ENCODE measurements at regions not wholly inside any gene's neighbourhood (a gene's known extent, or its start where the extent isn't known, plus 50 kb on each side); places are given as distances from the start of the nearest gene placed in this dataset.

DNA sequence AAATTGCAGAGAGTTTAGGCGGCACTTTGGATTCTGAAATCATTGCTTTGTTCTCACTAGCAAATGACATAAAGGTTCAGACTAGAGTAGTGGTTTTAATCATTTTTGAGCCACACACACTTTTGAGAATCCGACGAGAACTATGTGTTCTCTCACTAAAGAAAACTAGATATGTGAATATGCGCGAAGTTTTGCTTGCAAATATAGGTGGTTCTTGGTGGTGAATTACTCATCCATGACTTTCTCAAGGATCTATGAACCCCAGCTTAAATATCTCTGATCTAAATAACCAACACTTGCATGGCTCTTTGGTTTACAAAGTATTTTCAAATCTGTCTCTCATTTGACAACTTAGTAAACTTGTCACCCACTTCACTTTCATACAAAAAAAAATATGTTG, 54.8 kb downstream of the NOG start:
- no peak for DNase-seq
- Histone ChIP-seq H3K27ac (no peak overlapping the region), H3K36me3 (no peaks in the 10 kb centered on the region), H3K9me3 (peaks cover 0 to 13% (median 4%) of the 10 kb centered on the region in 4 donors), H3K27me3 (peaks cover 0 to 8% (median 0%) of the 10 kb centered on the region in 3 donors), H3K4me3 (no peak overlapping the region), H3K4me1 (no peaks in the 10 kb centered on the region)
- intact Hi-C loops (cut with DNase I; ENCODE audit: low total_unique reads), result no loop called here
- TF ChIP-seq, protein P1, sequence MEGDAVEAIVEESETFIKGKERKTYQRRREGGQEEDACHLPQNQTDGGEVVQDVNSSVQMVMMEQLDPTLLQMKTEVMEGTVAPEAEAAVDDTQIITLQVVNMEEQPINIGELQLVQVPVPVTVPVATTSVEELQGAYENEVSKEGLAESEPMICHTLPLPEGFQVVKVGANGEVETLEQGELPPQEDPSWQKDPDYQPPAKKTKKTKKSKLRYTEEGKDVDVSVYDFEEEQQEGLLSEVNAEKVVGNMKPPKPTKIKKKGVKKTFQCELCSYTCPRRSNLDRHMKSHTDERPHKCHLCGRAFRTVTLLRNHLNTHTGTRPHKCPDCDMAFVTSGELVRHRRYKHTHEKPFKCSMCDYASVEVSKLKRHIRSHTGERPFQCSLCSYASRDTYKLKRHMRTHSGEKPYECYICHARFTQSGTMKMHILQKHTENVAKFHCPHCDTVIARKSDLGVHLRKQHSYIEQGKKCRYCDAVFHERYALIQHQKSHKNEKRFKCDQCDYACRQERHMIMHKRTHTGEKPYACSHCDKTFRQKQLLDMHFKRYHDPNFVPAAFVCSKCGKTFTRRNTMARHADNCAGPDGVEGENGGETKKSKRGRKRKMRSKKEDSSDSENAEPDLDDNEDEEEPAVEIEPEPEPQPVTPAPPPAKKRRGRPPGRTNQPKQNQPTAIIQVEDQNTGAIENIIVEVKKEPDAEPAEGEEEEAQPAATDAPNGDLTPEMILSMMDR (IDR thresholded peaks at IDR 0.05), result no peak
- no peak for TF ChIP-seq POLR2AphosphoS5 (IDR thresholded peaks at IDR 0.05)
- 77 to 89% (median 86%) methylated on average over 5 of the region's 5 CpGs for WGBS, 5 donors

DNA sequence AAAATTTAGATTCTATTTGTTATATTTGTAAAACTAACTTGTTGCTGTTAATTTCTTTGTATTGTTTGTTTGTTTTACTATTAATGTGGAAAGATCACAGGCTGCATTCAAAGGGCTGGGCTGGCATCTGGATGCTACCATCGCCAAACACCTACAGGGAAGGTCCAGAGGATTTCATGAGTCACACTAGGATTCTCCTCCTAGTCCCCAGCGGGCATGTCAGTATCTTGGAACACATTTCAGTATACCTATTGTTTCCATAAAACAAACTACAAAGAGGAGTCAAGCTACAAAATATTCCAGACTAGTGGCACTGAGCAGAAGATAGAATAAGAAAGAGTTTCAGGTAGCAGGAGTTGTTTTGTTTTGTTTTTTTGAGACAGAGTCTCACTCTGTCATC, 55.3 kb downstream of the NOG start:
- no peak for DNase-seq
- Histone ChIP-seq H3K9me3 (peaks cover 0 to 13% (median 4%) of the 10 kb centered on the region in 4 donors), H3K27me3 (peaks cover 0 to 8% (median 0%) of the 10 kb centered on the region in 3 donors), H3K27ac (no peak overlapping the region), H3K36me3 (no peaks in the 10 kb centered on the region), H3K4me3 (no peak overlapping the region), H3K4me1 (peaks cover 0 to 4% (median 0%) of the 10 kb centered on the region in 4 donors)
- no peak for TF ChIP-seq EP300 (IDR thresholded peaks at IDR 0.05)
- 61 to 79% (median 68%) methylated on average over 2 of the region's 2 CpGs for WGBS, 5 donors
- intact Hi-C loops (cut with DNase I; ENCODE audit: low total_unique reads), result no loop called here

GRCh38 chr17:56652628-56653027, 59.1 kb downstream of the NOG start:
- Histone ChIP-seq H3K27me3 (no peaks in the 10 kb centered on the region), H3K4me1 (peaks cover 0 to 7% (median 0%) of the 10 kb centered on the region in 4 donors), H3K27ac (no peak overlapping the region), H3K4me3 (no peak overlapping the region), H3K9me3 (peaks cover 0 to 20% (median 10%) of the 10 kb centered on the region in 4 donors), H3K36me3 (no peaks in the 10 kb centered on the region)
- intact Hi-C loops (cut with DNase I; ENCODE audit: low total_unique reads), result no loop called here
- DNase-seq, result no peak
- WGBS, 5 donors, result 25 to 40% (median 37%) methylated on average over 2 of the region's 2 CpGs
- no peak for TF ChIP-seq POLR2A (IDR thresholded peaks at IDR 0.05)
- no peak for TF ChIP-seq EP300 (IDR thresholded peaks at IDR 0.05)
- TF ChIP-seq POLR2AphosphoS5 (IDR thresholded peaks at IDR 0.05), result no peak
- TF ChIP-seq, protein P1 (IDR thresholded peaks at IDR 0.05), result no peak

DNA sequence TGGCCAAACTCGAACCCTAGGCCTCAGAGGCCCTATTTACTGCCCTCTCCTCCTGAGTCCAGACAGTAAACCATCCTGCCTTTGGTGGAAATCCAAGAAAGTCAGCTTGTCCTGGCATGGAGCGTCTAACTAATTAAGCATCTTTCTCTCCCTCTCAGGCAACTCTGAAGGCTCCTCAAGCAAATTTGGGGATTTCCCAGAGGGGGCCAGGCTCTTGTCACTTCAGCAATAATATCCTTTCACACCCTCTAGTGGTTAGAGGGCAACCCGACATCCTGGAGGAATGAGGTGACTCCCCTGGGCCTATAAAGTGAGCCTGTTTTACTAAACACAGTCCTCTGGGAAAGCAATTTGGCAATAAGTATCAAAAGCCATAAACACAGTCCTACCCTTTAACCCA, 60.4 kb downstream of the NOG start:
- peak in 1 of 2 donors; percentile 75 for DNase-seq
- TF ChIP-seq POLR2A (IDR thresholded peaks at IDR 0.05) (no peak), POLR2AphosphoS5 (IDR thresholded peaks at IDR 0.05) (no peak)
- TF ChIP-seq, protein P1 (IDR thresholded peaks at IDR 0.05), result peak in 2 of 7 experiments; percentile 7 to 17
- Histone ChIP-seq H3K27ac (no peak overlapping the region), H3K27me3 (no peaks in the 10 kb centered on the region), H3K4me3 (no peak overlapping the region), H3K4me1 (peaks cover 0 to 7% (median 0%) of the 10 kb centered on the region in 4 donors), H3K9me3 (peaks cover 0 to 20% (median 10%) of the 10 kb centered on the region in 4 donors), H3K36me3 (no peaks in the 10 kb centered on the region)
- WGBS, 5 donors, result 19 to 28% (median 27%) methylated on average over 3 of the region's 3 CpGs
- intact Hi-C loops (cut with DNase I; ENCODE audit: low total_unique reads), result no loop called here

DNA sequence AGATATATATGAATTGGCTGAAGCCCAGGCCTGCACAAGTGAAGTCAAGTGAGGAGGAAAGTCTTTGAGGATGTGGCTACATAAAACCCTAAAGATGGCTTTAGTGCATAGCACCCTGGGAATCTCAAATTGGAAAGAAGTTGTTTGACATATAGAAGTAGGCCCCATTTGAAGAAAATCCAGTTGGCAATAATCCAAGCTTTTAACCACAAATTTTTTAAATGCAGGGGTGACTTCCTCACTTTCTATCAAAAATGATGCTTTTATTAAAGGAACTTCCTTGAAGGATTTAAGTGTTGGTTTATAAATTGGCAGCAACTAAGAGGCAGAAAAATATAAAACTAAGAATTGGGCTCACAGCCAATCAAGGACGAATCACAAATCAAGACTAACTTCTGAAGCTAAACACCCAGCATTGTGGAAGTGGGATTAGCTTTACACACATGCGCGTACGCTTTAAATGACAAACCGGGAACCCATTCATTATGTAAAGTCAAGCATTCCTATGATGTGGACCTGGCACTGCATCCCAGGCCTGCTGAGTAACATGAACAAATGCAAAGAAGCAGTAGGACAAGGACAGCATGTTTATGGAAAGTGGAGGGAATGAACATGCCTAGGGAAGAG, 63.3 kb downstream of the NOG start:
- intact Hi-C loops (cut with DNase I; ENCODE audit: low total_unique reads), result no loop called here
- TF ChIP-seq EP300 (IDR thresholded peaks at IDR 0.05), result no peak
- no peak for TF ChIP-seq POLR2AphosphoS5 (IDR thresholded peaks at IDR 0.05)
- TF ChIP-seq POLR2A (IDR thresholded peaks at IDR 0.05), result no peak
- TF ChIP-seq, protein P1 (IDR thresholded peaks at IDR 0.05), result no peak
- peak in 1 of 2 donors; percentile 48 for DNase-seq
- H3K27me3 ChIP-seq, result no peaks in the 10 kb centered on the region
- H3K4me3 ChIP-seq, result no peak overlapping the region
- H3K36me3 ChIP-seq, result no peaks in the 10 kb centered on the region
- no peak overlapping the region for H3K27ac ChIP-seq
- peaks cover 0 to 14% (median 8%) of the 10 kb centered on the region in 4 donors for H3K9me3 ChIP-seq
- WGBS, 5 donors, result 34 to 66% (median 52%) methylated on average over 5 of the region's 5 CpGs
- H3K4me1 ChIP-seq, result peaks cover 0 to 7% (median 0%) of the 10 kb centered on the region in 4 donors

Measured in stomach (tissue), 8 donors.